ENCODE measurements at regions not wholly inside any gene's neighbourhood (a gene's known extent, or its start where the extent isn't known, plus 50 kb on each side); places are given as distances from the start of the nearest gene placed in this dataset.
A peak's percentile ranks its signal among the peaks of the same experiment; 100 is the strongest.

DNA sequence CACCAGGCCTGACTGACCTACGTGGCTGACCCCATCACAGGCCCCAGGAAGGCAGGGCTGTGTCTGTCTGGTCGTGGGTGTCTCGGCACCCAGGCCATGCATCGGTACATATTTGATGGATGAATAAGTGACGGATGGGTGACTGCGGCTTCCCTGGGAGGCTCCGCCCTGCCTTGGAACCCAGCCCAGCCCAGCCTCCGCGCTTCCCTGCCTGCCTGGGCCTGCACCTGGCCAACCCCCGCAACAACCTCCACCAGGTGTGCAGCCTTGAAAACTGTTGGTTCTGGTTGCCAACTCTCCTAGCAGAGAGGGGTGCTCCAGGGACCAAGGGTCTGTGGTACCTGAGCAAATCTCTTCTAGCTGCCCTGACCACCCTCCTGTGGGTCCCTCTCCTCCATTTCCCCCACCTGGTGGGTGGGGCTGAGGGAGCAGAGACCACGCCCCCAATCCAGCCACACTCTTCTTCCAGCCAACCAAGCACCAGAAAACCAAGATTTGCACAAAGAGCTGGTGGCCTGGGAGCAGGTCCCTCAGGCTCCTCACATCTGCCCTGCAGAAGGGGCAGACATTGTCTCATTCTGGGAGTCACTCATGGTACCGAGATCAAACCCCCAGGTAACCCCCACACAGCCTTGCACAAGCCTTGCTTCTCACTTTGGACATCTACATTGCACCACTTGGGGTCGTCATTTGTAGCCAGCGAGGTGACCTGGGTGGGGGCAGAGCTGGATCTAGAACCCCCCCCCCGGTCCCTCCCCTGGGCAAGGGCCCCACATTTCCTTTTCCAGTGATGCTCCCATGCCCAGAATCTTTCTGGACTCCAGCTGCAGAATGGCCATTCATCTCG is 100.6 kb upstream of the IER5L start:
- TF ChIP-seq, protein P1, sequence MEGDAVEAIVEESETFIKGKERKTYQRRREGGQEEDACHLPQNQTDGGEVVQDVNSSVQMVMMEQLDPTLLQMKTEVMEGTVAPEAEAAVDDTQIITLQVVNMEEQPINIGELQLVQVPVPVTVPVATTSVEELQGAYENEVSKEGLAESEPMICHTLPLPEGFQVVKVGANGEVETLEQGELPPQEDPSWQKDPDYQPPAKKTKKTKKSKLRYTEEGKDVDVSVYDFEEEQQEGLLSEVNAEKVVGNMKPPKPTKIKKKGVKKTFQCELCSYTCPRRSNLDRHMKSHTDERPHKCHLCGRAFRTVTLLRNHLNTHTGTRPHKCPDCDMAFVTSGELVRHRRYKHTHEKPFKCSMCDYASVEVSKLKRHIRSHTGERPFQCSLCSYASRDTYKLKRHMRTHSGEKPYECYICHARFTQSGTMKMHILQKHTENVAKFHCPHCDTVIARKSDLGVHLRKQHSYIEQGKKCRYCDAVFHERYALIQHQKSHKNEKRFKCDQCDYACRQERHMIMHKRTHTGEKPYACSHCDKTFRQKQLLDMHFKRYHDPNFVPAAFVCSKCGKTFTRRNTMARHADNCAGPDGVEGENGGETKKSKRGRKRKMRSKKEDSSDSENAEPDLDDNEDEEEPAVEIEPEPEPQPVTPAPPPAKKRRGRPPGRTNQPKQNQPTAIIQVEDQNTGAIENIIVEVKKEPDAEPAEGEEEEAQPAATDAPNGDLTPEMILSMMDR (IDR thresholded peaks at IDR 0.05 in 2 of 3, conservative IDR thresholded peaks at IDR 0.05 in 1 of 3; ENCODE audit: borderline replicate concordance in 1 of 3, insufficient read depth in 1 of 3, low read depth in 2 of 3, low read length in 2 of 3): no peak
- TF ChIP-seq POLR2A (IDR thresholded peaks at IDR 0.05; ENCODE audit: borderline replicate concordance, extremely low read depth, insufficient read depth, insufficient read length) (peak; percentile 19), RAD21 (IDR thresholded peaks at IDR 0.05; ENCODE audit: low read depth) (no peak), ZBTB33 (IDR thresholded peaks at IDR 0.05; ENCODE audit: extremely low read depth, insufficient replicate concordance, low read length) (no peak), JUND (IDR thresholded peaks at IDR 0.05) (no peak), ZFX (IDR thresholded peaks at IDR 0.05) (0 out of 2 replicates have a peak, but pooled peaks have one; percentile 38)
